ENCODE measurements at regions not wholly inside any gene's neighbourhood (a gene's known extent, or its start where the extent isn't known, plus 50 kb on each side); places are given as distances from the start of the nearest gene placed in this dataset.
"Not testable (repeated sequence)": the region's sequence is repeated elsewhere in the genome, so short reads cannot be mapped to it uniquely, and the experiment has no call there.

DNA sequence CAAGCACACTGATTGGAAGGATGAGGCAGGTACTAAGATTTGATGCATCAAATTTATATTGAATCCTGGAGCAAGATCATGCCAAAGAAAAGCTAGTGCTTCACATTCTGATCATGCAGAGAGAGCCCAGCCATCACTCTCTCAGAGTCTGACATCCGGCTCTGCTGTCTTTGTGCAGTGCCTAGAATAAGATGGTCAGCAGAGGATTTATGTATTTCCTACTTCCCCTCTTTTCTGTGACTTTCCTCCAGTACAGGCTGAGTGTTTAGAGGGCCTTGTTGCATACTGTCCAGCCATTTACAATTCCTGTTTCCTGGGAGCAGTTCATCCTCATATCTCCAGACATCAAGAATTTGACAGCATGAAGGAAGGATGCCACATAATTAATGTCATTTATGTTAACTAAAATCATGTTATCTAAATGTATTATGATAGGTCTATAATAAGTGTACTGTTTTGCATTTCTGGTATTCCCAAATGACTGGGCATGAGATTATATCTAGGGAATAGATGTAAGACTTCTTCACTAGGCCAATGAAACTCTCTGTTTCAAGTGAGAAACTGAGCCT, 167.6 kb downstream of the EPM2A start:
- no peaks in the 10 kb centered on the region for H3K9me3 ChIP-seq (replicated peaks; ENCODE audit: insufficient read depth, low read length)
- no peaks in the 10 kb centered on the region for H3F3A ChIP-seq (ENCODE audit: insufficient read depth, low read length)
- H3K4me1 ChIP-seq (ENCODE audit: low read length): no peaks in the 10 kb centered on the region
- no peak overlapping the region for H3K4me2 ChIP-seq (ENCODE audit: low read depth, low read length)
- H3K9me2 ChIP-seq (replicated peaks; ENCODE audit: insufficient read depth, low read length): no peaks in the 10 kb centered on the region
- H3K9ac ChIP-seq (ENCODE audit: low read length): no peak overlapping the region
- H3K27ac ChIP-seq (ENCODE audit: low read length): no peak overlapping the region
- no peak for DNase-seq
- H3K79me2 ChIP-seq (ENCODE audit: low read length): no peaks in the 10 kb centered on the region
- no peaks in the 10 kb centered on the region for H4K20me1 ChIP-seq (ENCODE audit: insufficient read depth, low read length)
- H2AFZ ChIP-seq (ENCODE audit: low read length): no peak overlapping the region
- H3K27me3 ChIP-seq (replicated peaks; ENCODE audit: insufficient read depth, low read length): no peaks in the 10 kb centered on the region
- no peaks in the 10 kb centered on the region for H3K36me3 ChIP-seq (replicated peaks; ENCODE audit: insufficient read depth, low read length)
- no peak overlapping the region for H3K4me3 ChIP-seq (ENCODE audit: low read length)
- no peak for TF ChIP-seq EZH2 (optimal IDR thresholded peaks at IDR 0.05; ENCODE audit: low read depth, low read length)
- TF ChIP-seq EZH2phosphoT487 (IDR thresholded peaks at IDR 0.05; ENCODE audit: low read length): no peak
- TF ChIP-seq, protein P1, sequence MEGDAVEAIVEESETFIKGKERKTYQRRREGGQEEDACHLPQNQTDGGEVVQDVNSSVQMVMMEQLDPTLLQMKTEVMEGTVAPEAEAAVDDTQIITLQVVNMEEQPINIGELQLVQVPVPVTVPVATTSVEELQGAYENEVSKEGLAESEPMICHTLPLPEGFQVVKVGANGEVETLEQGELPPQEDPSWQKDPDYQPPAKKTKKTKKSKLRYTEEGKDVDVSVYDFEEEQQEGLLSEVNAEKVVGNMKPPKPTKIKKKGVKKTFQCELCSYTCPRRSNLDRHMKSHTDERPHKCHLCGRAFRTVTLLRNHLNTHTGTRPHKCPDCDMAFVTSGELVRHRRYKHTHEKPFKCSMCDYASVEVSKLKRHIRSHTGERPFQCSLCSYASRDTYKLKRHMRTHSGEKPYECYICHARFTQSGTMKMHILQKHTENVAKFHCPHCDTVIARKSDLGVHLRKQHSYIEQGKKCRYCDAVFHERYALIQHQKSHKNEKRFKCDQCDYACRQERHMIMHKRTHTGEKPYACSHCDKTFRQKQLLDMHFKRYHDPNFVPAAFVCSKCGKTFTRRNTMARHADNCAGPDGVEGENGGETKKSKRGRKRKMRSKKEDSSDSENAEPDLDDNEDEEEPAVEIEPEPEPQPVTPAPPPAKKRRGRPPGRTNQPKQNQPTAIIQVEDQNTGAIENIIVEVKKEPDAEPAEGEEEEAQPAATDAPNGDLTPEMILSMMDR (IDR thresholded peaks at IDR 0.05; ENCODE audit: low read length): no peak

DNA sequence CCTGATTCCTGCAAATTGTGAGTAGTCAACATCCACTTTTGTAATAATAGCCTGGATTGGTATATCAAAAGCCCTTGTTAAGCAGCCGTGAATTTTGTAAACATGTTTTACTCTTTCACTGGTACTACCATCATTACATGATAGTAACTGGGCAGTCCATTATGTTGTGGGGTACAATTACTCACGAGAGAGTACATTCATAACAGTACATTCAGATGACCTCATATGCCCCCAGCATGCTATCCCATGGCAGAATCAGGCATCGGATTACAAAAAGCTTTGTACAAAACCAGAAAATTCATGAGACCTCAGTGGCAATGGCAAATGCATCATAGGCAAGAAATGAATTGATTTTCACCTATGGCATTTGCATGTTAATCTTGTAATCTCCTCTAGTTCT, 166.2 kb downstream of the EPM2A start:
- Histone ChIP-seq H3K4me2 (ENCODE audit: low read depth, low read length) (no peak overlapping the region), H3K27ac (ENCODE audit: low read length) (no peak overlapping the region), H3K79me2 (ENCODE audit: low read length) (no peaks in the 10 kb centered on the region), H3K27me3 (replicated peaks; ENCODE audit: insufficient read depth, low read length) (no peaks in the 10 kb centered on the region), H3K9ac (ENCODE audit: low read length) (no peak overlapping the region), H4K20me1 (ENCODE audit: insufficient read depth, low read length) (no peaks in the 10 kb centered on the region), H2AFZ (ENCODE audit: low read length) (no peak overlapping the region), H3K36me3 (replicated peaks; ENCODE audit: insufficient read depth, low read length) (no peaks in the 10 kb centered on the region), H3K9me2 (replicated peaks; ENCODE audit: insufficient read depth, low read length) (no peaks in the 10 kb centered on the region), H3F3A (ENCODE audit: insufficient read depth, low read length) (no peaks in the 10 kb centered on the region), H3K4me3 (ENCODE audit: low read length) (no peak overlapping the region), H3K9me3 (replicated peaks; ENCODE audit: insufficient read depth, low read length) (no peaks in the 10 kb centered on the region), H3K4me1 (ENCODE audit: low read length) (no peaks in the 10 kb centered on the region)
- DNase-seq: no peak
- TF ChIP-seq EZH2phosphoT487 (IDR thresholded peaks at IDR 0.05; ENCODE audit: low read length): no peak
- TF ChIP-seq EZH2 (optimal IDR thresholded peaks at IDR 0.05; ENCODE audit: low read depth, low read length): no peak
- TF ChIP-seq, protein P1 (IDR thresholded peaks at IDR 0.05; ENCODE audit: low read length): no peak

DNA sequence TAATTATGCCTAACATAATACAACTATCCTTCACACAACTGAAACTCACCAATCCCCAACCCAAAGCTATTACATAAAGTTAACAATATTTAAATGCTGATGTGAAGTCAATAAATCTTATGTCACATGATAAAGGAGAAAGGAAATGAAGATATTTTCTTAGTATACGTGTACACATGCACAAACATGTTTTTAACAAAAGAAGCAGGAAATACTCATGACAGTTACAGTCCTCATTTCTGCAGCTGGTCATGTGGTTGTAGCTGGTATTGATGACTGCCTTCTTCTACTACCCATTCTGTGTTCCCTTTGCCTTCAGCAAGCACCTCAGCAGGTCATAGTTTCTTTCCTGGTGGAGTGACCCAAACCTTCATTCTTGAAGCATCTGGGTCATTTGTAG, 165.0 kb downstream of the EPM2A start:
- H3K79me2 ChIP-seq (ENCODE audit: low read length); H3F3A ChIP-seq (ENCODE audit: insufficient read depth, low read length); DNase-seq: not testable (repeated sequence)

DNA sequence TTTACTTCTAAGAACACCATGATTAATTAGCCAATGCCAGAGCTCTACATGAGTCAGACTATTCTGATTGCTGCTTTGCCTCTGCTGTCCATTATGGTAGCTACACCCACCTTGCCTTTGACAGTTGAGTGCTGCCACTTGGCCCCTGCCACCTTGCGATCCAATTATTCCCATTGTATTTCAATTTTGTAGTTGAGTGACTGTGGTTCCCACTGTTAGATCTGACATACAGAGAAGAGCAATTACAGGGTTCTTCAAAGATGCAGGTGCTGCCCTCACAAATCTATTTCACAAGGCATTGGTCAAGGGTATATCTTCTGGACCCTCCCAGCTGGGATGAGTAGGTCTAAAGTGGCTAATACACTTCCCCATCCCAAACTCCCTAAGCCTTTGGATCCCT, 161.1 kb downstream of the EPM2A start:
- DNase-seq; H3K4me1 ChIP-seq (ENCODE audit: low read length); H3K4me3 ChIP-seq (ENCODE audit: low read length); H3K27me3 ChIP-seq (replicated peaks; ENCODE audit: insufficient read depth, low read length); H3K9me3 ChIP-seq (replicated peaks; ENCODE audit: insufficient read depth, low read length); H3F3A ChIP-seq (ENCODE audit: insufficient read depth, low read length); H3K36me3 ChIP-seq (replicated peaks; ENCODE audit: insufficient read depth, low read length); H3K9me2 ChIP-seq (replicated peaks; ENCODE audit: insufficient read depth, low read length); H3K9ac ChIP-seq (ENCODE audit: low read length); H3K27ac ChIP-seq (ENCODE audit: low read length); H3K4me2 ChIP-seq (ENCODE audit: low read depth, low read length); H4K20me1 ChIP-seq (ENCODE audit: insufficient read depth, low read length); H3K79me2 ChIP-seq (ENCODE audit: low read length); H2AFZ ChIP-seq (ENCODE audit: low read length): not testable (repeated sequence)

More for the DNA sequence above, 165.0 kb downstream of the EPM2A start:
- H3K36me3 ChIP-seq (replicated peaks; ENCODE audit: insufficient read depth, low read length); H3K4me1 ChIP-seq (ENCODE audit: low read length); H3K9me3 ChIP-seq (replicated peaks; ENCODE audit: insufficient read depth, low read length); H3K27ac ChIP-seq (ENCODE audit: low read length); H3K9ac ChIP-seq (ENCODE audit: low read length); H4K20me1 ChIP-seq (ENCODE audit: insufficient read depth, low read length); H3K27me3 ChIP-seq (replicated peaks; ENCODE audit: insufficient read depth, low read length); H3K4me3 ChIP-seq (ENCODE audit: low read length); H3K4me2 ChIP-seq (ENCODE audit: low read depth, low read length); H3K9me2 ChIP-seq (replicated peaks; ENCODE audit: insufficient read depth, low read length); H2AFZ ChIP-seq (ENCODE audit: low read length): not testable (repeated sequence)
